ENCODE measurements at regions not wholly inside any gene's neighbourhood (a gene's known extent, or its start where the extent isn't known, plus 50 kb on each side); places are given as distances from the start of the nearest gene placed in this dataset.
"Not testable (repeated sequence)": the region's sequence is repeated elsewhere in the genome, so short reads cannot be mapped to it uniquely, and the experiment has no call there.

DNA sequence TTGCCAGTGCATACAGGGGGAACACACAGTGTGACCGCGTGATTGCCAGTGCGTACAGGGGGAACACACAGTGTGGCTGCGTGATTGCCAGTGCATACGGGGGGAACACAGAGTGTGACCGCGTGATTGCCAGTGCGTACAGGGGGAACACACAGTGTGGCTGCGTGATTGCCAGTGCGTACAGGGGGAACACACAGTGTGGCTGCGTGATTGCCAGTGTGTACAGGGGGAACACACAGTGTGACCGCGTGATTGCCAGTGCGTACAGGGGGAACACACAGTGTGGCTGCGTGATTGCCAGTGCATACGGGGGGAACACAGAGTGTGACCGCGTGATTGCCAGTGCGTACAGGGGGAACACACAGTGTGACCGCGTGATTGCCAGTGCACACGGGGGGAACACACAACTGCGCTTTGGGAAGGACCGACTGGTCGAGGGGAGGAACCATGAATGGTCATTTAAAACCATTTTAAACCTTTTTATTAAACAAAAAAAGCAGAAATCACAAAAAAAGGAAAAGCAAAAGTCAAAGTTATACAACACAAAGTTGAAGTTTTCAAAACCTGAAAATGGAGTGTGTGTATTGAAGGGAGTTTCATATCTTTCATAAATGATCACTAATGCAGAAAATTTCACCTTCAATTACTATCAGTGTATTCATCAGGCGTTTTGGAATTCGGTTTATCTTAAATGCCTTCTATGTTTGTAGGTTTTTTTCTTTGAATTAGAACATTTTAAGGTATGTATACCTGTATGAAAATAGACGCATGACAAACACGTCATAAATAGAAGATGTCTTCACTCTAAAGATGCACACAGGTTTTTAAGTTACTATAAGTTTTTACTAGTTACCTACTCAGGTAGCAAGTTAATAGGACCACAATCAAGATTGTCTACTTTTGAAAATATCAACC lies 141.0 kb downstream of the RTP5 start:
- peaks cover 14% of the 10 kb centered on the region for H3K9me3 ChIP-seq (ENCODE audit: control insufficient read depth, insufficient read depth, low read length)
- H3K27ac ChIP-seq (ENCODE audit: low read depth, low read length); H3K4me3 ChIP-seq (ENCODE audit: low read depth, low read length); H3K27me3 ChIP-seq (ENCODE audit: control insufficient read depth, insufficient read depth, low read length); H3K4me1 ChIP-seq (ENCODE audit: control insufficient read depth, insufficient read depth, low read length); H3K9ac ChIP-seq (ENCODE audit: low read depth, low read length); H3K36me3 ChIP-seq (ENCODE audit: control insufficient read depth, insufficient read depth, low read length): not testable (repeated sequence)

DNA sequence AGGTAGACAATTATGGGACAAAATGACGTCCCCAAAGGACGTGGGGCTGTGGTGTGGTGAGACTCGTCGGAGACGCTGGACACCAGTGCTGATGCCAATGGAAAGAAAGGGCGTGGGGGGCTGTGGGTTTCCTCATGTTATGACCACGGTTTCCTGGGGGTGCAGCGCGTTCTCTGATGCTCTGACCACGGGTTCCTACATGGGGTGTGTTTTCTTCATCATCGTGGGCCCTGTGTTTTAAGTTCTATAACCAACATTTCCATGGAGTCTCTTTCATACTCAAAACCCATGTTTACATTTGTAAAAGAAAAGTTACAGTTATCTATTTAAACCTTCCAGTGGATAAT lies 141.6 kb downstream of the RTP5 start:
- Histone ChIP-seq H3K9ac (ENCODE audit: low read depth, low read length) (no peak overlapping the region), H3K27me3 (ENCODE audit: control insufficient read depth, insufficient read depth, low read length) (no peaks in the 10 kb centered on the region), H3K4me1 (ENCODE audit: control insufficient read depth, insufficient read depth, low read length) (no peaks in the 10 kb centered on the region), H3K36me3 (ENCODE audit: control insufficient read depth, insufficient read depth, low read length) (no peaks in the 10 kb centered on the region), H3K27ac (ENCODE audit: low read depth, low read length) (no peak overlapping the region), H3K9me3 (ENCODE audit: control insufficient read depth, insufficient read depth, low read length) (peaks cover 8% of the 10 kb centered on the region), H3K4me3 (ENCODE audit: low read depth, low read length) (no peak overlapping the region)

DNA sequence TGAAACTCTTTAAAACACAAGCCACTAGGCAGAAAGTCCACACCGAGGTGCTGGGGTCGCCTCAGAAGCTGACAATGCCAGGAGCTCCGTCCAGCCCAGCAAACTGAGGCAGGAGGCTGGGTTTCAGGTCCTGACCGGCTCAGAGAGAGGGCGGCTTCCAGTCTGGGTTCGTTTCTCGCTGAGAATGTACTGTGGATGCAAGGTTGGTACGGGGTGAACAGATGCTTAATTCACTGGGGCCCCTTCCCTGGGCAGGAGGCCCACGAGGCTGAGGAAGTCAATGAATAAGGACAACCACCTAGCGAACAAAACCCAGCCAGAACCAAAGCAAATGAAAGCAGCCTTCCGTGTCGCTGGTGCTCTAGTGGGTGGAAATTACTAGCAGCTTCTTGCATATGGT lies 142.0 kb downstream of the RTP5 start:
- Histone ChIP-seq H3K9ac (ENCODE audit: low read depth, low read length) (no peak overlapping the region), H3K36me3 (ENCODE audit: control insufficient read depth, insufficient read depth, low read length) (no peaks in the 10 kb centered on the region), H3K4me3 (ENCODE audit: low read depth, low read length) (no peak overlapping the region)

DNA sequence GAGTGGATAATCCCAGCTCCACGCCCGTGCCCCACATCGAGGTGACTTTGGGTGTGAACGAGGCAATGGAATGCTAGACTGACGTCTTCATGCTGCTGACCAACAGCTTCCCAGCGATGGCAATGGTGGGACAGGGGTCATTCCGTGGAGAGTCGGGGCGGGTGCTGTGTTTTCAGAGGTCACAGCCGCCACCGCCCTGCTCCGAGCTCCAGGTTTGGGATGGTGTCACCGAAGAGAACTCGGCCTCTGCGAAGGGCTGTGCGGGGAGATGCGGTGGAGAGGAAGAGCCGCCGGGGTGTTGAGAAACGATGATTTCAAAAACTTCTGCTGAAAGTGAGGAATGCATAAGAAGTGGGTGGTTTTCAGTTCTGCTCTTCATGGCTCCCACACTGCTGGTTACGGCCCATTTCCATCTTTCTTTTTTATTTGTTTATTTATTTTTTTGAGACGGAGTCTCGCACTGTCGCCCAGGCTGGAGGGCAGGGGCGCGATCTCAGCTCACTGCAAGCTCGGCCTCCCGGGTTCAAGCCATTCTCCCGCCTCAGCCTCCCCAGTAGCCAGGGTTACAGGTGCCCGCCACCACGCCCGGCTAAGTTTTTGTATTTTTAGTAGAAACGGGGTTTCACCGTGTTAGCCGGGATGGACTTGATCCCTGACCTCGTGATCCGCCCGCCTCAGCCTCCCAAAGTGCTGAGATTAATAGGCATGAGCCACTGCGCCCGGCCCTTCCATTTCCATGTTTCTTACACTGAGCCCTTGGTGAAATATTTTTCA lies 142.6 kb downstream of the RTP5 start:
- Histone ChIP-seq H3K27ac (ENCODE audit: low read depth, low read length) (no peak overlapping the region), H3K9ac (ENCODE audit: low read depth, low read length) (no peak overlapping the region), H3K27me3 (ENCODE audit: control insufficient read depth, insufficient read depth, low read length) (no peaks in the 10 kb centered on the region)

More for the DNA sequence above, 142.0 kb downstream of the RTP5 start:
- no peaks in the 10 kb centered on the region for H3K27me3 ChIP-seq (ENCODE audit: control insufficient read depth, insufficient read depth, low read length)
- H3K9me3 ChIP-seq (ENCODE audit: control insufficient read depth, insufficient read depth, low read length) = peaks cover 6% of the 10 kb centered on the region
- no peak overlapping the region for H3K27ac ChIP-seq (ENCODE audit: low read depth, low read length)
- no peaks in the 10 kb centered on the region for H3K4me1 ChIP-seq (ENCODE audit: control insufficient read depth, insufficient read depth, low read length)

DNA sequence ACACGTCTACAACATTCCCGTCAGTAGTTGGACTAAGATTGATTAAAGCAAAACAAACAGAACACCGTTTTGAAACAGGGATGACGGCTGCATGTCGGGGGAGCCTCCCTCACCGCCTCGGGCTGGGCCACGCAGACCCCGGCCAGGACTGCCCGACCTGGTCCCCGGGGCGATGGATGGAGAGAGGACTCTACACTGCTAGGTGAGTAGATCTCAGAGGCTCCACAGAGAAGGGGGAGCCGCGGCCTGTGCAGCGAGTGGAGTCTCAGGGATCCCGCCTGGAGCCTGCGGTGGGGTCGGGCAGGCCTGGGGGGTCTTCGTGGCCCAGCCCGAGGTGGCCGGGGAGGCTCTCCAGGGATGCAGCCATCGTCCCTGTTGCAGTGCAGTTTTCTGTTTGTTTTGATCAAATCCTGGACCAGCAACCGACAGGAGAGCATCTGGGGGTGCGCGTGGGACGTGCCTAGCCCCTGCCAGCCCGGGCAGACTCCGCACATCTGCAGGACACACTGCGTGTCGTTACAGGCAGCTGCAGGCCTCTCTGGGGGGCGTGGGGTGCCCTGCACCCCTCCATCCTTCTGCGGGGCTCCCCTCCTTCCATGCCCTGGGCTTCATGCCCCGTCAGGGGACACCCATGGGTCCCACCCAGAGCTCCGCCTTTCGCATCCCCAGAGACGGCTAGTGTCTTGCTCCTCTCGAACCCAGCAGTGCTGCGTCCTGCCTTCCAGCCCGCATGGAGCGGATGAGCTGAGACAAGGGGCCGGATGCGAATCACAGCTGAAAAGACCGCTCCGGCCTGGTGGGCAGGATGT lies 143.6 kb downstream of the RTP5 start:
- Histone ChIP-seq H3K27ac (ENCODE audit: low read depth, low read length) (no peak overlapping the region), H3K4me1 (ENCODE audit: control insufficient read depth, insufficient read depth, low read length) (no peaks in the 10 kb centered on the region), H3K9me3 (ENCODE audit: control insufficient read depth, insufficient read depth, low read length) (0 out of 2 replicates have a peak, but pooled peaks cover 3% of the 10 kb centered on the region), H3K36me3 (ENCODE audit: control insufficient read depth, insufficient read depth, low read length) (no peaks in the 10 kb centered on the region), H3K4me3 (ENCODE audit: low read depth, low read length) (no peak overlapping the region), H3K27me3 (ENCODE audit: control insufficient read depth, insufficient read depth, low read length) (no peaks in the 10 kb centered on the region), H3K9ac (ENCODE audit: low read depth, low read length) (no peak overlapping the region)

More for the DNA sequence above, 142.6 kb downstream of the RTP5 start:
- Histone ChIP-seq H3K4me1 (ENCODE audit: control insufficient read depth, insufficient read depth, low read length) (no peaks in the 10 kb centered on the region), H3K4me3 (ENCODE audit: low read depth, low read length) (no peak overlapping the region), H3K36me3 (ENCODE audit: control insufficient read depth, insufficient read depth, low read length) (no peaks in the 10 kb centered on the region), H3K9me3 (ENCODE audit: control insufficient read depth, insufficient read depth, low read length) (peaks cover 6% of the 10 kb centered on the region)

DNA sequence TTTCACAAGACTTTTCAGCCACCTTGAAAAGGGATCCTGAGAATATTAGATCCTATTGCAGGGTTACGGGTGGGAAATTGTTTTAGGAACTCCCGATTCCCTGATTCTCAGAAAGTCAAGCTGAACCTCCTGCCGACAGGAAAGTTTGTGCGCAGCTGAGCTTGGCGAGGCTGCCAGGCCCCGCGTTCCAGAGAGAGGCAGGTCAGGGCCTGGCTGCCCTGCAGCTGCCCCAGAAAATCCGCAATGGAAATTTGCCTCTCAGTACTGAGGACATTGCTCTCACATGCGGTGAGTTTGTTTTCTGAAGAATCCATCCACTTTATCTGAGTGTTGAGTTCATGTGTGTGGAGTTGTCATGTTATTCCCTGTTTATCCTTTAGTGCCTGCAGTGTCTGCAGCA lies 144.2 kb downstream of the RTP5 start:
- no peaks in the 10 kb centered on the region for H3K27me3 ChIP-seq (ENCODE audit: control insufficient read depth, insufficient read depth, low read length)
- H3K9ac ChIP-seq (ENCODE audit: low read depth, low read length) = no peak overlapping the region
- H3K36me3 ChIP-seq (ENCODE audit: control insufficient read depth, insufficient read depth, low read length) = no peaks in the 10 kb centered on the region

DNA sequence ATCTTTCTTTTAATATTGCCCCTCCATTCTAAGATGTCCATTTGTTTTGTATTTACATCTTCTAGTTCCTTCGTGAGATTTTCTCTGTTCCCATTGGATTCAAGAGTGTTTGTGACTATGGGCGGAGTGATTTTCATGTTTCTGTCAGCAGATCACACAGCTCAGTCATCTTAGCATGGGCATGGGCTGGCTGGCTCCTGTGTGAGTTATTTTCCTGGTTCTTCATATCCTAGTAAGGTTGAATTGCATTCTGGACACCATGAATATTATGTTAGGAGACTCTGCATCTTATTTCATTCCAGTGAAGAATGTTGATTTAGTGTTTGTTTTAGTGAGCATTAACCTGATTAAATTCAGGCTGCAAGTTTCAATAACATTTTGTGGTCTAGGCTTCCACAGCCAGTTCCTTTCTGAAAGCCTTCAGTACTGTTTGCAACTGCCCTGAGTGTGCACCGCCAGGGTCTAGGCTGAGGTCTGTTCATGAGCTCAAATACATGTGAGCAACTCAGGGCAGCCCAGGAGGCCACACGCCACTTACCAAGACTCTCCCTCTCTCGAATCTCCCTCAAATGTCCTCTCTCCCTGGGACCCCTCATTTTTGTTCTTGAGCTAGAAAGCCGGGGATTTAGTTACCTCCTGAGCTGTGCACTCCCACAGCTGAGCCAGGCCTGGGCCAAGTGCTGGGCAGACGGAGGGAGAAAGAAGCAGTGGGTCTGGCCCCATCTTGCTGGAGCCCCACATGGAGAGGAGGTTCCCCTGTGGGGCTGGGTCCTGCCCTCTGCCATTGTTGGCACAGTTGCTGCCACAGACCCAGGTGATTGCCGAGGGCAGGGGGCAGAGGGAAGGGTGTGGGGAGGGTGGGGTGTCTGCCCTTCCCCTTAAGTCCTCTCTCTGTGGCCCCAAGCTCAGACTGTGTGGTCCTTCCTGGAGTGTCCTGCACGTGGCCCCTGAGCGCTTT lies 145.9 kb downstream of the RTP5 start:
- H3K36me3 ChIP-seq (ENCODE audit: control insufficient read depth, insufficient read depth, low read length) = no peaks in the 10 kb centered on the region
- no peak overlapping the region for H3K27ac ChIP-seq (ENCODE audit: low read depth, low read length)
- no peak overlapping the region for H3K4me3 ChIP-seq (ENCODE audit: low read depth, low read length)
- no peak overlapping the region for H3K9ac ChIP-seq (ENCODE audit: low read depth, low read length)
- no peaks in the 10 kb centered on the region for H3K4me1 ChIP-seq (ENCODE audit: control insufficient read depth, insufficient read depth, low read length)
- H3K9me3 ChIP-seq (ENCODE audit: control insufficient read depth, insufficient read depth, low read length) = no peaks in the 10 kb centered on the region
- no peaks in the 10 kb centered on the region for H3K27me3 ChIP-seq (ENCODE audit: control insufficient read depth, insufficient read depth, low read length)

More for the DNA sequence above, 144.2 kb downstream of the RTP5 start:
- H3K4me1 ChIP-seq (ENCODE audit: control insufficient read depth, insufficient read depth, low read length) = no peaks in the 10 kb centered on the region
- H3K27ac ChIP-seq (ENCODE audit: low read depth, low read length) = no peak overlapping the region
- no peak overlapping the region for H3K4me3 ChIP-seq (ENCODE audit: low read depth, low read length)
- H3K9me3 ChIP-seq (ENCODE audit: control insufficient read depth, insufficient read depth, low read length) = 0 out of 2 replicates have a peak, but pooled peaks cover 2% of the 10 kb centered on the region

DNA sequence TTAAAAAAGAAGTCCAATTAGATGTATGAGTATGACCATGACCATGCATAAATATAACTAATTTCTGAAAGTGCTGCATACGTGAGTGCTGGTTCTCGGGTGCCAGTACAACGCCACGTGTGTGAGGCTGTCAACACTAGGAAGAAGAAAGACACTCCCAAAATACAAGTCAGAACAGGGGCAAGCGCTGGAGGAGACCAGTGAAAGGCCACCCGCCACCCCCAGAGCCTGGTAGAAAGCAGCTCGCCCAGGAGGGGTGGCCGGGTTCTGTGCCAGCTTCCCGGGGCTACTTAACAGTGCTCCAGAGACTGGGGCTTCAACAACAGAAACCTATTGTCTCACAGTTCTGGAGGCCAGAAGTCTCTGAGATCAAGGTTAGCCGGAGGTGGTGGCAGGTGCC lies 147.6 kb downstream of the RTP5 start:
- Histone ChIP-seq H3K27ac (ENCODE audit: low read depth, low read length) (no peak overlapping the region), H3K9me3 (ENCODE audit: control insufficient read depth, insufficient read depth, low read length) (no peaks in the 10 kb centered on the region), H3K36me3 (ENCODE audit: control insufficient read depth, insufficient read depth, low read length) (no peaks in the 10 kb centered on the region), H3K27me3 (ENCODE audit: control insufficient read depth, insufficient read depth, low read length) (no peaks in the 10 kb centered on the region), H3K9ac (ENCODE audit: low read depth, low read length) (no peak overlapping the region), H3K4me3 (ENCODE audit: low read depth, low read length) (no peak overlapping the region), H3K4me1 (ENCODE audit: control insufficient read depth, insufficient read depth, low read length) (no peaks in the 10 kb centered on the region)

DNA sequence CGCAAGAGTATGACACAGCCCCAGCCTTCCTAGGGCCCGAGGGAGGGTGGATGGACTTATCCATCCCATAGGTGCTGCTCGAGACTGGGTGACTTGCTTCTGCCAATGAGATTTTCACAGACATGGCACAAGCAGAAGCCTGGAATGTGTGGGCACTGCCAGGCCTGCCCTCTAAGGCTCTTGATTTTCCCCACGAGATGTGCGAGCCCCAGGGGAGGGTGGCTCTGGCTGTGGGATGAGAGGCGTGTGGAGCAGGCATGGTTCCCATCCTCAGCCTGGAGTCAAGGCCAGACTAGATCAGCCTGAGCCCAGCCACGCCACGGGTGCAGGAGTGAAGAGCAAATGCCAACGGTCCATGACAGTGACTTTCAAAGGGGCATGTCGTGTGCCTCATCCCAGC lies 148.9 kb downstream of the RTP5 start:
- H3K9me3 ChIP-seq (ENCODE audit: control insufficient read depth, insufficient read depth, low read length); H3K9ac ChIP-seq (ENCODE audit: low read depth, low read length); H3K27ac ChIP-seq (ENCODE audit: low read depth, low read length); H3K36me3 ChIP-seq (ENCODE audit: control insufficient read depth, insufficient read depth, low read length); H3K4me1 ChIP-seq (ENCODE audit: control insufficient read depth, insufficient read depth, low read length); H3K4me3 ChIP-seq (ENCODE audit: low read depth, low read length); H3K27me3 ChIP-seq (ENCODE audit: control insufficient read depth, insufficient read depth, low read length): not testable (repeated sequence)

DNA sequence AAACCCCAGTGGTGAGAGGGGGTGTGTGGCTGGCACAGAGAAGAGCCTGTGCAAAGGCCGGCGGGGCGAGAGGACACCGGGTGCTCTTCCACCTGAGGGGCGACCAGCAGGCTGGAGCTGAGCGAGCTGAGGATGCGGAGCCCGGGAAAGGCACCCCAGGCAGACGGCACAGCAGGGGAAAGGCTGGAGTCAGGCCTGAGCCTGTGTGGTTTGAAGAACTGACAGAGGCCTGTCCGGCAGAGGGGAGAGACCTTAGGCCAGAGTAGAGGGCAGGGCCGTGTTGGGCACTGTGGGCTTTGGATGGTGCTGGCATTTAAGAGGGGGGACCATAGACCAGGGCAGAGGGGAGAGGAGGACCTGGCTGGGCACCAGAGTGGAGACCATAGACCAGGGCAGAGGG lies 149.8 kb downstream of the RTP5 start:
- Histone ChIP-seq H3K36me3 (ENCODE audit: control insufficient read depth, insufficient read depth, low read length) (no peaks in the 10 kb centered on the region), H3K9me3 (ENCODE audit: control insufficient read depth, insufficient read depth, low read length) (no peaks in the 10 kb centered on the region; the same call in 1 of the 2 replicates), H3K9ac (ENCODE audit: low read depth, low read length) (no peak overlapping the region), H3K4me1 (ENCODE audit: control insufficient read depth, insufficient read depth, low read length) (no peaks in the 10 kb centered on the region), H3K27ac (ENCODE audit: low read depth, low read length) (no peak overlapping the region), H3K27me3 (ENCODE audit: control insufficient read depth, insufficient read depth, low read length) (no peaks in the 10 kb centered on the region), H3K4me3 (ENCODE audit: low read depth, low read length) (no peak overlapping the region)

All from HUES48 (cell line).